ENCODE measurements at regions not wholly inside any gene's neighbourhood (a gene's known extent, or its start where the extent isn't known, plus 50 kb on each side); places are given as distances from the start of the nearest gene placed in this dataset.

DNA sequence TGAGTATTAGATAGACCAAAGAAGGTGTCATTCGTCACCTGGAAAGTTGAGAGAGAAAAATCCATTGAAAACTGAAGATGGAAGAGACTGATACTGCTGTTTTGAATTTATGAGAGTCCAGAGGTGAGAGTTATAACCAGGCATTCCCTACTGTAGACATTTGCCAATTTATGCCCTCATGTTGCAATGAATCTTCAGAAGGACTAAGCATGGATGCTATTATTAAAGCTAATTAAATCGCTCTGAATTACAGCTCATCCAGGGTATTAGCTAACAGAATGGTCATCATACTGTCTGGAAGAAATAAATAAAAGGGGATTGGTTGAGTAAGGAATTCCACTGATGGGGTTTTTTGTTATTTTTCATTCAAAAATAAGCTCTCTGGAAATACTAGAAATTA is 101.6 kb upstream of the PLPP4 start:
- intact Hi-C loops (cut with micrococcal nuclease; ENCODE audit: unreplicated experiment), result no loop called here
- POLR2A ChIA-PET, result no interaction called here
- no peaks in the 10 kb centered on the region for H3K9me3 ChIP-seq

DNA sequence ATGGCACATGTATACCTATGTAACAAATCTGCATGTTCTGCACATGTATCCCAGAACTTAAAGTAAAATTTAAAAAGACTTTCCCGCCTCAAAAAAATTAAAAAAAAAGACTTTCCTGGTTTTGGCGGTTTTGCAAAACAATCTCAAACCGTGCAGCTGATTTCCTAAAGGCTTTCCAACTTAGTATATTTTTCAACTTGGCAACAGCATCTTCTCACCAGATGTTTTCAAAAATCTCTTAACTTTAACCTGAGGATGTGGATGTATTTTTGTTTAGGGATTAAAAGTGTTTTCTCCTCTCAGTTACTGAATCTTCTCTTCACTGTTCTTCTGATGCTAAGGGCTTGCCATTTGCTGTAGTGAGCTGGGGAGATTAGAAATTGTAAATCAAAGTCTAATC is 96.5 kb upstream of the PLPP4 start:
- POLR2A ChIA-PET, result no interaction called here

More for the DNA sequence above, 101.6 kb upstream of the PLPP4 start:
- H3K4me3 ChIP-seq (ENCODE audit: low read depth, low read length), result no peak overlapping the region
- peaks cover 12% of the 10 kb centered on the region for H3K27me3 Mint-ChIP-seq (ENCODE audit: insufficient read depth, unreplicated experiment)
- no peak for DNase-seq
- H3K9me3 Mint-ChIP-seq (ENCODE audit: unreplicated experiment), result no peaks in the 10 kb centered on the region
- no peaks in the 10 kb centered on the region for H3K36me3 Mint-ChIP-seq (ENCODE audit: insufficient read depth, unreplicated experiment)
- CTCF ChIA-PET, result no interaction called here
- no peaks in the 10 kb centered on the region for H3K27me3 ChIP-seq (replicated peaks; ENCODE audit: control insufficient read depth, insufficient read depth, low read length)
- no peak overlapping the region for H3K27ac Mint-ChIP-seq (ENCODE audit: unreplicated experiment)
- BruUV-seq (replicated peaks), result no TSS peak
- H3K36me3 ChIP-seq (ENCODE audit: control insufficient read depth, insufficient read depth, low read length), result no peaks in the 10 kb centered on the region
- H3K4me1 ChIP-seq, result no peaks in the 10 kb centered on the region
- TF ChIP-seq, protein P1, sequence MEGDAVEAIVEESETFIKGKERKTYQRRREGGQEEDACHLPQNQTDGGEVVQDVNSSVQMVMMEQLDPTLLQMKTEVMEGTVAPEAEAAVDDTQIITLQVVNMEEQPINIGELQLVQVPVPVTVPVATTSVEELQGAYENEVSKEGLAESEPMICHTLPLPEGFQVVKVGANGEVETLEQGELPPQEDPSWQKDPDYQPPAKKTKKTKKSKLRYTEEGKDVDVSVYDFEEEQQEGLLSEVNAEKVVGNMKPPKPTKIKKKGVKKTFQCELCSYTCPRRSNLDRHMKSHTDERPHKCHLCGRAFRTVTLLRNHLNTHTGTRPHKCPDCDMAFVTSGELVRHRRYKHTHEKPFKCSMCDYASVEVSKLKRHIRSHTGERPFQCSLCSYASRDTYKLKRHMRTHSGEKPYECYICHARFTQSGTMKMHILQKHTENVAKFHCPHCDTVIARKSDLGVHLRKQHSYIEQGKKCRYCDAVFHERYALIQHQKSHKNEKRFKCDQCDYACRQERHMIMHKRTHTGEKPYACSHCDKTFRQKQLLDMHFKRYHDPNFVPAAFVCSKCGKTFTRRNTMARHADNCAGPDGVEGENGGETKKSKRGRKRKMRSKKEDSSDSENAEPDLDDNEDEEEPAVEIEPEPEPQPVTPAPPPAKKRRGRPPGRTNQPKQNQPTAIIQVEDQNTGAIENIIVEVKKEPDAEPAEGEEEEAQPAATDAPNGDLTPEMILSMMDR (IDR thresholded peaks at IDR 0.05; ENCODE audit: insufficient read depth in 1 of 2, low read depth in 1 of 2, low read length in 1 of 2, severe bottlenecking in 1 of 2, unreplicated experiment in 1 of 2), result no peak
- H3K4me3 Mint-ChIP-seq (ENCODE audit: unreplicated experiment), result no peak overlapping the region
- H3K4me1 Mint-ChIP-seq (ENCODE audit: low read depth, unreplicated experiment), result no peaks in the 10 kb centered on the region

DNA sequence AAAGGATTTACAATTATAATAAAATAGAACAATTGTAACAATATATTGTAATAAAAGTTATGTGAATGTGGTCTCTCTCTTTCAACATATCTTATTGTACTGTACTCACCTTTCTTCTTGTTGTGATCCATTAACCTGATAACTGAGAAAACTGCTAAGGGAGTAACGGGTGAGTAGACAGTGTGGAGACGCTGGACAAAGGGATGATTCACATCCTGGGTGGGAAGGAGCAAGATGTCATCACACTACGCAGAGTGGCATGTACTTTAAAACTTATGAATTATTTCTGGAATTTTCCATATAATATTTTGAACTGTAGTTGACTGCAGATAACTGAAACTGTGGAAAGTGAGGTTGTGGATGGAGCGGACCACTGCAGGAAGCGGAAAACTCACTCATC is 91.2 kb upstream of the PLPP4 start:
- Mint-ChIP-seq H3K27me3 (ENCODE audit: insufficient read depth, unreplicated experiment) (peaks cover 27% of the 10 kb centered on the region), H3K4me3 (ENCODE audit: unreplicated experiment) (no peak overlapping the region), H3K27ac (ENCODE audit: unreplicated experiment) (no peak overlapping the region), H3K9me3 (ENCODE audit: unreplicated experiment) (no peaks in the 10 kb centered on the region), H3K4me1 (ENCODE audit: low read depth, unreplicated experiment) (no peaks in the 10 kb centered on the region), H3K36me3 (ENCODE audit: insufficient read depth, unreplicated experiment) (no peaks in the 10 kb centered on the region)
- DNase-seq, result no peak
- Histone ChIP-seq H3K9me3 (no peaks in the 10 kb centered on the region), H3K36me3 (ENCODE audit: control insufficient read depth, insufficient read depth, low read length) (no peaks in the 10 kb centered on the region), H3K4me1 (no peaks in the 10 kb centered on the region), H3K4me3 (ENCODE audit: low read depth, low read length) (no peak overlapping the region), H3K27me3 (replicated peaks; ENCODE audit: control insufficient read depth, insufficient read depth, low read length) (no peaks in the 10 kb centered on the region; the same call in none of the 2 replicates)
- TF ChIP-seq, protein P1 (IDR thresholded peaks at IDR 0.05; ENCODE audit: insufficient read depth in 1 of 2, low read depth in 1 of 2, low read length in 1 of 2, severe bottlenecking in 1 of 2, unreplicated experiment in 1 of 2), result no peak
- POLR2A ChIA-PET, result no interaction called here
- BruUV-seq (replicated peaks), result no TSS peak
- intact Hi-C loops (cut with micrococcal nuclease; ENCODE audit: unreplicated experiment), result no loop called here
- CTCF ChIA-PET, result no interaction called here

More for the DNA sequence above, 96.5 kb upstream of the PLPP4 start:
- TF ChIP-seq, protein P1 (IDR thresholded peaks at IDR 0.05; ENCODE audit: insufficient read depth in 1 of 2, low read depth in 1 of 2, low read length in 1 of 2, severe bottlenecking in 1 of 2, unreplicated experiment in 1 of 2), result no peak
- H3K27ac Mint-ChIP-seq (ENCODE audit: unreplicated experiment), result no peak overlapping the region
- Histone ChIP-seq H3K9me3 (no peaks in the 10 kb centered on the region), H3K4me1 (no peaks in the 10 kb centered on the region), H3K36me3 (ENCODE audit: control insufficient read depth, insufficient read depth, low read length) (no peaks in the 10 kb centered on the region), H3K4me3 (ENCODE audit: low read depth, low read length) (no peak overlapping the region), H3K27me3 (replicated peaks; ENCODE audit: control insufficient read depth, insufficient read depth, low read length) (no peaks in the 10 kb centered on the region)
- no peak overlapping the region for H3K4me3 Mint-ChIP-seq (ENCODE audit: unreplicated experiment)
- no peaks in the 10 kb centered on the region for H3K9me3 Mint-ChIP-seq (ENCODE audit: unreplicated experiment)
- CTCF ChIA-PET, result no interaction called here
- intact Hi-C loops (cut with micrococcal nuclease; ENCODE audit: unreplicated experiment), result no loop called here
- H3K36me3 Mint-ChIP-seq (ENCODE audit: insufficient read depth, unreplicated experiment), result no peaks in the 10 kb centered on the region
- no TSS peak for BruUV-seq (replicated peaks)
- peaks cover 30% of the 10 kb centered on the region for H3K27me3 Mint-ChIP-seq (ENCODE audit: insufficient read depth, unreplicated experiment)
- DNase-seq, result no peak
- no peaks in the 10 kb centered on the region for H3K4me1 Mint-ChIP-seq (ENCODE audit: low read depth, unreplicated experiment)

Data from Caco-2 (cell line).